NCI-H345 treated with DMSO at 0.1 percent for 48 hours (cell line): ENCODE measurements at regions not wholly inside any gene's neighbourhood (a gene's known extent, or its start where the extent isn't known, plus 50 kb on each side); places are given as distances from the start of the nearest gene placed in this dataset.
"Not testable (repeated sequence)": the region's sequence is repeated elsewhere in the genome, so short reads cannot be mapped to it uniquely, and the experiment has no call there.

Source experiments
- DNase-seq: peaks from one replicate; lab custom pipeline; 2025; ENCODE audit not compliant: unreplicated experiment; lab: John Stamatoyannopoulos, UW

- no peak for DNase-seq
Measured at GRCh38 chr6:168255283-168255881, 64.2 kb downstream of the DACT2 start.

GRCh38 chr6:168252267-168252666, 67.3 kb downstream of the DACT2 start:
- DNase-seq: no peak

- no peak for DNase-seq
Measured at GRCh38 chr6:168250250-168250649, 69.3 kb downstream of the DACT2 start.

- no peak for DNase-seq
Measured at GRCh38 chr6:168249746-168250145, 69.8 kb downstream of the DACT2 start.

- no peak for DNase-seq
Measured at GRCh38 chr6:168248148-168248620, 71.4 kb downstream of the DACT2 start.

- peak; percentile 36 for DNase-seq
Measured at GRCh38 chr6:168247443-168248147, 72.0 kb downstream of the DACT2 start.

- DNase-seq: no peak
Measured at GRCh38 chr6:168244961-168245551, 74.5 kb downstream of the DACT2 start.

- DNase-seq: no peak
Measured at GRCh38 chr6:168243812-168244376, 75.7 kb downstream of the DACT2 start.

- DNase-seq: no peak
Measured at GRCh38 chr6:168242940-168243225, 76.7 kb downstream of the DACT2 start.

GRCh38 chr6:168242111-168242939, 77.3 kb downstream of the DACT2 start:
- no peak for DNase-seq

- DNase-seq: no peak
Measured at GRCh38 chr6:168240160-168240559, 79.4 kb downstream of the DACT2 start.

- no peak for DNase-seq
Measured at GRCh38 chr6:168239044-168239773, 80.4 kb downstream of the DACT2 start.

GRCh38 chr6:168238159-168238909, 81.2 kb downstream of the DACT2 start:
- DNase-seq: no peak

- not testable (repeated sequence) for DNase-seq
Measured at GRCh38 chr6:168233875-168234213, 85.7 kb downstream of the DACT2 start.

GRCh38 chr6:168232989-168233874, 86.3 kb downstream of the DACT2 start:
- DNase-seq: no peak

- no peak for DNase-seq
Measured at GRCh38 chr6:168232528-168232927, 87.0 kb downstream of the DACT2 start.

- no peak for DNase-seq
Measured at GRCh38 chr6:168232062-168232461, 87.5 kb downstream of the DACT2 start.

- no peak for DNase-seq
Measured at GRCh38 chr6:168231393-168231957, 88.1 kb downstream of the DACT2 start.

GRCh38 chr6:168229368-168229752, 90.2 kb downstream of the DACT2 start:
- DNase-seq: no peak
